Hepatic stellate cell (primary cell): ENCODE measurements at regions not wholly inside any gene's neighbourhood (a gene's known extent, or its start where the extent isn't known, plus 50 kb on each side); places are given as distances from the start of the nearest gene placed in this dataset.
"Not testable (repeated sequence)": the region's sequence is repeated elsewhere in the genome, so short reads cannot be mapped to it uniquely, and the experiment has no call there.

Experiments used
- DNase-seq: peaks from one replicate; pipeline ENCODE4 v3.0.0; 2011; ENCODE audit warnings: low spot score

GRCh38 chr4:32841217-32841616 lies 2121.0 kb downstream of the PCDH7 start:
- DNase-seq: no peak

DNA sequence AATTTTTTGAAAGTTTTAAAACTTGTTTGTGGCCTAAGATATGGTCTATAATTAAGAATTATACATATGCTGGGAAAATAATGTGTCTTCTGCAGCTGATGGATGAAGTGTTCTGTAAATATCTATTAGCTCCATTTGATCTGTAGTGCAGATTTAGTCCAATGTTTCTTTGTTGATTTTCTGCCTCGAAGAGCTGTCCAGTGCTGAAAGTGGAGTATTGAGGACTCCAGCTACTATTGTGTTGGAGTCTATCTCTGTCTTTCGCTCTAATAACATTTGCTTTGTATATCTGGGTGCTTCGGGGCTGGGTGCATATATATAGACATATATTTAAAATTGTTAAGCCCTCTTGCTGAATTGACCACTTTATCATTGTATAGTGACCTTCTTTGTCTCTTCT lies 2127.3 kb downstream of the PCDH7 start:
- DNase-seq: no peak

DNA sequence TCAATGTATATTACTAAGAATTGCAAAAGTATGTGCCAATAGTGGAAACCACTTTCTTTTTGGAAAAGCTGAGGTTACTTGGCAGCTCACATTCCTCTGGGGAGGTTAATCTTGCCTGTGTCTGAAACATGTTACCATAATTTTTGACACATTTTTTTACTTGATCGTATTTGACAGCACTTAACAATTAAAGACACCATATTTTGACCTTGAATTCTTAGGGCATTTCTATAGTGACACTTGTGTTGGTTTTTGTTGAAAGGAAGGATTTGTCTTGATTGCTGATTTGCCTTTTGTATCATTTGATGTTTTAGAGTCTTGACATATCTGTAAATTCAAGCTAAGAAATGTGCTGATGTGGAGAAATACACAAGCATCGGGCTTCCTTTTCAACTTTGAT lies 2135.5 kb downstream of the PCDH7 start:
- DNase-seq: no peak

DNA sequence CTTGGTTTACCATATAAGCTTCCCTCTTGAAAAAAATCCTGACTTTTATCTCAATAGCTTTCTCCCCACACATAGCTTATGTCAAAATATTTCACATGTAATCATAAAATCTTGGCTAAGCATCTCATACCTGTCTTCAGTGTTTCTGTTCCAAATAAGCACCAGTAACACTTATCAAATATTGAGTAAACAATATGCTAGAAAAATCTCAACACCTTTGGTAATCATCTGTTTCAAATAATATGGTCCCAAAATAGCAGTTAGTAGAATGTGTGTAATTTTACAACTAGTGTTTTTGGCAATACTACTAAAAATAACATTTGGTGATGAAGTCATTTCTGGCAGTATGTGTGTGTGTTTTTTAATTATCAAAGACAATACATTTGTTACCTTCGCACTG lies 2138.2 kb downstream of the PCDH7 start:
- no peak for DNase-seq

DNA sequence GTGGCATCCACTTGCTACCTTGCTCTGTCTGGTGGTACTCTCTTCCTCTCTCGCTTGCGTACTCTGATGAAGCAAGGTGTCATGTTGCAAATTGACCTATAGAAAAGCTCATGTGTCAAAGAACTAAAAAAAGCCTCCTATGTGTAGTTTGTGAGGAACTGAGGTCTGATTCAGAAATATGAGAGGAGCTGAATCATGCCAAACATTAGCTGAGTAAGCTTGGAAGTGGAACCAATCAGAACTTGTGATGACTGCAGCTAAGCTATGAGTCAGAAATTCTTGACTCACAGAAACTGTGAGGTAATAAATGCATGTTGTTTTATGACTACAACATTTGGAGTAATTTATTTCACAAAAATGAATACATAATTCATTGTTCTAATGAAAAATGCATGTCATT lies 2138.8 kb downstream of the PCDH7 start:
- DNase-seq: no peak

DNA sequence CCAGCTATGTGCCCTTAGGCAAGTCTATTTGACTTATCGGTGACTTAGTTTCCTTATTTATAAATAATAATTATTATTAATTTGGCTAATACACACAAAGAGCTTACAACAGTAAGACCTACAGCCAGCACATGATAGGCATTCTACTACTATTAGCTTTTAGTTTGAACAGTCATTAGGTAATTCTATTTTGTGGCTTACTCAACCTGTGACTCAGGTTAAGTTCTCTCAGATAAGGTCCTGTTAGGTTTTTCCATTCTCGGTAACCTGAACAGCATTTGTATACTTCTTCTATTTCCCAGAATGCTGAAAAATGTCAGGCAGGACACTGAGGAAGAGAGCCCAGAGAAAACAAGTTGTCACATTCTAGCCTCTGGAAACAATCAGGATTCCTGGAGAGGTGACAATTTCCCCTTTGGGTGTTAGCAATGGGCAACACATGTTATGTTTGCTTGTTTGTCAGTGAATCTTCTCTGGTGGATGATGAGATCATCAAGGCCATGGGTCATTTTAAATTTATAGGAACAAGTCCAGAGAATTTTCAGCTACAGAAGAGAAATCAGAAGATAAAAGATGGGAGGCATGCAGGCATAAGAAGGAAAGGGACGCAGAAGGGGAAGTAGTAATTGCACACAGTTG lies 2144.7 kb downstream of the PCDH7 start:
- no peak for DNase-seq

DNA sequence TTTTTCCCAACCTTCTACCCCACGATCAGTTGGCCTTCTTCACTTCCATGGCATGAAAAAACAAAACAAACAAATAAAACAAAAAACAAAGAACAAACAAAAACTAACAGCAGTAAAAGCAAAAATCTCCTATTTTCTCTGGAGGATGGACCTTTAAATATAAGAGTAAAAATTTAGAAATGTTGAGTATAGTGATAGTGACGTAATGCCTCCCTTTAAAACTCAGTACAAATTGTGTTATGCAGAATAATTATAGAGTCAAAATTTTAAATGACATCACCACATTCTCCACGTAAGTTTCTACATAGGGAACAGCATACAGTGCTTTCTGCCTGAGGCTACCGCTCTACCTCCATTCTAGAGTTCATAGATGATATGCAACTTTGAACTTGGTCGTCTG lies 2156.4 kb downstream of the PCDH7 start:
- no peak for DNase-seq

DNA sequence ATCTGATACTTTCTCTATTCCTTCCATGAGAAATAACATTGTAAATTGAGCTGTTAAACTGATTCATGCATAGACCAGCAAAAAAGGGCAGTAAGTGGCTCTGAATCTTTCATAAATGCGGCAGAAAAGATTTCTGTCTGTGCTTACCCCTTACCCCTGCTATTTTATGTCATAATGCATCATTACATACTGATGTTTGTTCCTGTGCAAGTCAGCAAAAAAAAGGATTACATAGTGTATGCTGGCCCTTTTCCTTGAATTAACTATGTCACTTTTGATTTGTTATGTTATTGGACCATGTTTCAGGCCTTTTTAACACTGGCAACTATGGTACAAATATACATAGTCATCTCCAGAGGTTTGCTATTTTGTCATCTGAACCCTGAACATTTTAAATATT lies 2159.7 kb downstream of the PCDH7 start:
- no peak for DNase-seq

DNA sequence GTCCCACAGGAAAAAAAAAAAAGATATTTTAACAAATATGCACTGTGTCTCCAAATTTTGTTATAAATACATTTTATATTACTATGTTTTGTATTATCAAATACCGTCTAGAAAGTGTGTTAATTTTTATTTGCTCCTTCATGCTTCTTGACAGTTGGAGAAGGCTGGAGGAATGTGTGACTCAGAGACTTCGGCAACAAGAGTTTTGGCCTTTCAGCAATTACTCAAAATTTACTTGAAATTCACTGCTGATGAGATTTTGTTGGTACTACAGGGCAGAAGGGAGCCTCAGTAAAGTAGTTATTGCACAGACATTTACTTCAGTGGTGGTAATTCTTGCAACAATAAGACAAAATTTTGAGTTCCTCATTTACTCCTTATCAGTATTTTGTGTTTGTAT lies 2164.0 kb downstream of the PCDH7 start:
- DNase-seq: no peak

GRCh38 chr4:32890398-32890797 lies 2170.2 kb downstream of the PCDH7 start:
- no peak for DNase-seq

DNA sequence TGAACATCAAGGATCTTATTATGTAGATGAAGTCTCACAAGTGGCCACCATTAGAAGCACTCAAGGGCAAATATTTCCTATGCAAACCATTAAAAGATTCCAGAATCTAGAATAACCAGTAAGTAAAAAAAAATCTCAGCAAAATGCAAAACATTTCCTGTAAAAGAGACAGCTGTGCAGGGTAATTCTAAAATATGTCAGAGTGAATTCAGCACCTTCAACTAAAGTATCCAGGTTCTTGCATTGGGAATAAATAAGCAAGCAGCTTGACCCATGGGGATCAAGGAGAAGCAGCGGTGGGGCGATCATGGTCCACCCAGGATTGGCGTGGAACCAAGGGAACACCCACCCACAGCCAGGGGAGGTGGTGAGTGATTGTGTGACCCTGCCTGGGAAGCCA lies 2188.9 kb downstream of the PCDH7 start:
- DNase-seq: no peak

- DNase-seq: no peak
Observed at GRCh38 chr4:32909736-32910135, 2189.6 kb downstream of the PCDH7 start.

- DNase-seq: no peak
Observed at GRCh38 chr4:32917586-32917985, 2197.4 kb downstream of the PCDH7 start.

DNA sequence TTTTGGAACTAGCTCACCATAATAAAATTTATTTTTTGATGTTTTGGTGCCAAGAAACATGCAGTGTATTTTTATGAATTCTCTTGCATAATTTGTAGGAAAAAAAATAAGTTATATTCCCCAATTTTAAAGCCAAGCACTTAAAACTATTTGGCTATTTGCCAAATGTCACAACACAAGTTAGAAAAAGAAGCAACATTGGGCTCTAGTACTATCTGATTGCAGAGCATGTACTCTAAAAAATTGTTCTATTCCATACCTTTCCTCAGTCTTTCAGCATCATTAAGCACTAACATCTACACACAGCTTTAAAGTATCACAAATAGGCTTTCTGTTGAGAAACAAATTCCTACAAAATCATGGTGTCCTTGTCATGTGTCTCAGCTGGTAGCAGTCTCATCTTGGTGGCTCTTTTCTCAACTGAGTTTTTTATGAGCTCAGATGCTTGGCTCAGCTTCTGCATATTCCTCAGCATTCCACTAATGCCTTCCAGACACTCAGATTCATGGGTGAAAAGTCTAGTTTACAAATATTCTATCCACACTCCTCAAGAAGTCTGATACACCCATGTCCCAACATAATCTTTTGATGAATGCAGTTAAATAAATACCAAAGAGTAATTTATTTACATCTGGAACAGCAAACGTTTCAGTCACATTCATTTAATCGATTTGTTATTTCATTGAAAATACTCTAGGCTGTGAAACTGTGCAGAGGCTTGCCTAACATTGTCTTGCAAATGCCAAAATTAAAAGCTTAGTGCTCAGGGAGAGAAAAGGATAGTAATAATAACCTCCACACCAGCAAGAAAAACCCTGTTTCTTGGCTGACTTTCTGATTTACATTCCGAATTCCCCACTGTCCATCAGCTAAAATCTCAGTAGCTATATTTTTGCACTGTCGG lies 2209.9 kb downstream of the PCDH7 start:
- no peak for DNase-seq

DNA sequence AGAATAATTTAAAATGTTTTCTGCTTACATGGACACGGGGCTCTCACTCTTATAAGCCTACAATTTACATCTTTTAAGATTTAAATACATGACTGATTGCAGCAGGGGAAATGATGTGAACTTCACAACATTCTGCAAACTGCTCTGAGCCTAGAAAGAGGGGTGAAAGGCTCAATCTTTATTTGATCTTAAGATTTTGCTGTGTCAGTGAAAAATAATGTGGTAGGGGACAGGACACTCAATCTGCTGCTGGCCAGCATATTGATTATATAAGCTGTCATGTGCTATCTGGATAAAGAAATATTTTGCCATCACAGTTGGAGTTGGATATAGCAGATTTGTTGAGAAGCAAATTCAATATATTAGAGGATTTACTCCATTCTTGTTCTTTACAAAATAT lies 2210.5 kb downstream of the PCDH7 start:
- no peak for DNase-seq

DNA sequence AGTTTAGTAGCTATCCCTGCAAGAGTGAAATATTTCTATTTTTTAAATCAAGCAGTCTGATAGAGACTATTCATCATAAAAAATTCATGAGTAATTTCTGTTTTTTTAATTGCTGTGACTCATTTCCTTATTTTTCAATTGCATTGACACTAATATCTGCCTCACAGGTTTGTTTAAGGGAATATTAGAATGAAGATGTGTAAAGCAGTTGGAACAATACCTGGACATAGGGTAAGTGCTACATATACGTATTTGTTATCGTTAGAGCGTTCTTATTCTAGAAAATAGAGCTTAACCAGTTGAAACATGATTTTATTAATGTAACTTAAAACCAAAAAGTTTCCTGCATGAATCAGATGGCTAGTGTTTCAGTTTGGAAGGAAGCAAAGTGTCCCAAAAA lies 2211.3 kb downstream of the PCDH7 start:
- DNase-seq: no peak

GRCh38 chr4:32932156-32932555 lies 2212.0 kb downstream of the PCDH7 start:
- no peak for DNase-seq

DNA sequence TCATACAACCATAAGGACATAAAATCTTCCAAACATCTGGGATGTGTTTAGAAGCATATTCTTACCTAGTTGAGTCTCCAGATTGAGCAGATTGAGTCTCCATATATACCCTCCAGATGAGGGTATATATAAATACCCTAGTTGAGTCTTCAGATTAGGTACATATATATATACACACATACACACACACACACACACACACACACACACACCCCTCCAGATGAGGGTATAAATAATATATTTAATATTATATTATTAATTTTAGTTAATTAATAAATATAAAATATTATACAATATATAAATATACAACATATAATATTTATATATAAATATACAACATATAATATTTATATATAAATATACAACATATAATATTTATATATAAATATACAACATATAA lies 2219.1 kb downstream of the PCDH7 start:
- DNase-seq: not testable (repeated sequence)

- DNase-seq: no peak
Observed at GRCh38 chr4:32950866-32951265, 2230.7 kb downstream of the PCDH7 start.

DNA sequence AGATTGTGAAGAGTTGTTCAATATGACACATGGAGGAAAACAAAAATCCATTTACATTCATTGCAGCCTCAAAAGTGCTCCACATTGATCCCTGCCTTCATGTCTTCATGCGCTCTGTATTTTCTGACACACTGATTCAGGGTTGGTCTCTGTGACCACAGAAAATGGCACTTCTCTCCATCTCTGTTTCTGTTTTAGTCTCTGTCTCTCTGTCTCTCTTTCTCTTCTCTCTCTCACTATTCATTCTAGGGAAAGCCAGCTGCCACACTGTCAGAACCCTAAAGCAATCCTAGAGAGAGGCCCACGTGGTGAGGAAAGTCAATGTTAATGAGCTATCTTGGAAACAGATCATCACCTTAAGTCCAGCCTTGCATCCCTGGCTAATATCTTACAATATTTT lies 2238.4 kb downstream of the PCDH7 start:
- no peak for DNase-seq

- DNase-seq: no peak
Observed at GRCh38 chr4:32962100-32962499, 2241.9 kb downstream of the PCDH7 start.

GRCh38 chr4:32985256-32985655 lies 2265.1 kb downstream of the PCDH7 start:
- DNase-seq: no peak

DNA sequence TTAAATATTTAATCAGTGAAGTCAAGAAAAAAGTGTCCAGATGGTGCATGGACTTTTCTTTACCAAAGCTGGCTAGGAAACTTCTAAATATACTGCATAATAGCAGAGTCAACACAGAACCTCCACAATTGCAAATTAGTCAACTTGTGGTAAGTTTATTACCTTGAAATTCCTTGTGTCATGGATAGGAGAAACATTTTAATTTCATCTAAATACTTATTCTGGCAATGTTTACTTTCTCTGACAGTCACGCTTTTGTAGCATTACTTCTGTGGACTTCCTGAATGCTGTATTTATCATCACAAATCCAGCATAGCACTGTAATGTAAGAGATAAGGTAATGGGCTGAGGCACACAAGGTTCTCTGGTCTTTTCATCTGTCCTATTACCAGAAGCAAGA lies 2266.1 kb downstream of the PCDH7 start:
- no peak for DNase-seq

DNA sequence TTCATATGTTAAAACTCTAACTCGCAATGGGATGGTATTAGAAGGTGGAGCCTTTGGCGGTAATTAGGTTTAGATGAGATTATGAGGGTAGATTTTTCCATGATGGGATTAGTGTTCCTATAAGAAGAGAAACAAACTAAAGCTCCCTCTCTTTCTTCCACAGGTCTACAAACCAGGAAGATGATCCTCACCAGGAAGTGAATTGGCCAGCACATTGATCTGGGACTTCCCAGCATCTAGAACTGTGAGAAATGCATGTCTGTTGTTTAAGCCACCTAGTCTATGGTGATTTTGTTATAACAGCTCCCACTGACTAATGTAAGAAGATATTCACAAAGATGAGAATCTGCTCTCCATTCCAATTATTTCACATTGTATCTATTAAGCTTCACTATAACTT lies 2266.9 kb downstream of the PCDH7 start:
- no peak for DNase-seq
